Muscle of leg (tissue), 3 donors: ENCODE measurements at regions not wholly inside any gene's neighbourhood (a gene's known extent, or its start where the extent isn't known, plus 50 kb on each side); places are given as distances from the start of the nearest gene placed in this dataset.
A peak's percentile ranks its signal among the peaks of the same experiment; 100 is the strongest.

ENCODE experiments used
- DNase-seq: peaks from one replicate; pipeline ENCODE4 v3.0.0; 2013
- H3K27ac ChIP-seq: one replicate; pipeline ENCODE4 v1.5.1; 2013; ENCODE audit warnings: mild to moderate bottlenecking, low read length, control low read depth
- H3K27me3 ChIP-seq: one replicate; pipeline ENCODE4 v1.6.1; 2013; ENCODE audit warnings: low read length; ENCODE audit not compliant: control insufficient read depth, insufficient read depth
- H3K36me3 ChIP-seq: one replicate; pipeline ENCODE4 v1.6.1; 2013; ENCODE audit warnings: low read length; ENCODE audit not compliant: control insufficient read depth, insufficient read depth
- H3K4me1 ChIP-seq: one replicate; pipeline ENCODE4 v1.6.1; 2013; ENCODE audit warnings: low read length; ENCODE audit not compliant: control insufficient read depth, insufficient read depth
- H3K4me3 ChIP-seq: one replicate; pipeline ENCODE4 v1.5.1; 2013; ENCODE audit warnings: low read length, control low read depth
- H3K9me3 ChIP-seq: replicated peaks from 2 replicates; pipeline ENCODE4 v1.6.1; 2013; ENCODE audit warnings: low read depth, low read length; ENCODE audit not compliant: control insufficient read depth
- WGBS: methylation state at CpG from one replicate; pipeline ENCODE4 v1.1.5; 2013; ENCODE audit warnings: missing lambda C conversion rate; ENCODE audit not compliant: insufficient coverage; 5-methylcytosine and 5-hydroxymethylcytosine counted together

GRCh38 chr5:96582343-96582742 lies 79.8 kb upstream of the CAST start:
- no peaks in the 10 kb centered on the region for H3K4me1 ChIP-seq
- no peaks in the 10 kb centered on the region for H3K9me3 ChIP-seq
- DNase-seq, result peak; percentile 13
- no peak overlapping the region for H3K4me3 ChIP-seq
- WGBS, result 40% methylated on average over 2 of the region's 11 CpGs
- H3K27ac ChIP-seq, result no peak overlapping the region
- H3K36me3 ChIP-seq, result no peaks in the 10 kb centered on the region
- H3K27me3 ChIP-seq, result no peaks in the 10 kb centered on the region

GRCh38 chr5:96584712-96585111 lies 77.5 kb upstream of the CAST start:
- Histone ChIP-seq H3K36me3 (no peaks in the 10 kb centered on the region), H3K27me3 (no peaks in the 10 kb centered on the region), H3K9me3 (no peaks in the 10 kb centered on the region), H3K4me1 (no peaks in the 10 kb centered on the region), H3K4me3 (no peak overlapping the region), H3K27ac (no peak overlapping the region)
- WGBS, result 86% methylated on average over 5 of the region's 6 CpGs
- DNase-seq, result peak; percentile 7

- Histone ChIP-seq H3K36me3 (no peaks in the 10 kb centered on the region), H3K27ac (no peak overlapping the region)
- no CpG with 5 or more reads among the region's 1 CpG for WGBS
Measured at GRCh38 chr5:96588539-96588938, 73.6 kb upstream of the CAST start.

GRCh38 chr5:96590796-96591195 lies 71.4 kb upstream of the CAST start:
- no peak overlapping the region for H3K4me3 ChIP-seq
- H3K27ac ChIP-seq, result no peak overlapping the region
- H3K36me3 ChIP-seq, result no peaks in the 10 kb centered on the region
- H3K9me3 ChIP-seq, result no peaks in the 10 kb centered on the region
- H3K4me1 ChIP-seq, result no peaks in the 10 kb centered on the region
- H3K27me3 ChIP-seq, result no peaks in the 10 kb centered on the region
- 67% methylated on average over 1 of the region's 2 CpGs for WGBS
- no peak for DNase-seq

More at GRCh38 chr5:96588539-96588938, 73.6 kb upstream of the CAST start:
- Histone ChIP-seq H3K9me3 (no peaks in the 10 kb centered on the region), H3K27me3 (no peaks in the 10 kb centered on the region), H3K4me1 (no peaks in the 10 kb centered on the region), H3K4me3 (no peak overlapping the region)
- DNase-seq, result no peak

- 90% methylated on average over 4 of the region's 6 CpGs for WGBS
- Histone ChIP-seq H3K27me3 (no peaks in the 10 kb centered on the region), H3K36me3 (no peaks in the 10 kb centered on the region), H3K9me3 (no peaks in the 10 kb centered on the region), H3K4me1 (no peaks in the 10 kb centered on the region), H3K4me3 (no peak overlapping the region), H3K27ac (no peak overlapping the region)
- no peak for DNase-seq
Measured at GRCh38 chr5:96595300-96596090, 66.7 kb upstream of the CAST start.

- H3K27ac ChIP-seq, result no peak overlapping the region
- H3K36me3 ChIP-seq, result no peaks in the 10 kb centered on the region
- no peaks in the 10 kb centered on the region for H3K9me3 ChIP-seq
- no peak overlapping the region for H3K4me3 ChIP-seq
- no peaks in the 10 kb centered on the region for H3K4me1 ChIP-seq
- no peak for DNase-seq
- 60% methylated on average over 3 of the region's 4 CpGs for WGBS
- H3K27me3 ChIP-seq, result no peaks in the 10 kb centered on the region
Measured at GRCh38 chr5:96597438-96598020, 64.6 kb upstream of the CAST start.

- Histone ChIP-seq H3K4me3 (no peak overlapping the region), H3K27ac (no peak overlapping the region), H3K27me3 (no peaks in the 10 kb centered on the region), H3K36me3 (no peaks in the 10 kb centered on the region), H3K9me3 (no peaks in the 10 kb centered on the region), H3K4me1 (no peaks in the 10 kb centered on the region)
- WGBS, result no CpG with 5 or more reads among the region's 5 CpGs
- DNase-seq, result peak; percentile 8
Measured at GRCh38 chr5:96601200-96601599, 61.0 kb upstream of the CAST start.

- WGBS, result 0% methylated on average over 2 of the region's 4 CpGs
- Histone ChIP-seq H3K4me1 (no peaks in the 10 kb centered on the region), H3K27ac (no peak overlapping the region), H3K4me3 (no peak overlapping the region), H3K27me3 (no peaks in the 10 kb centered on the region), H3K36me3 (no peaks in the 10 kb centered on the region), H3K9me3 (no peaks in the 10 kb centered on the region)
- DNase-seq, result peak; percentile 64
Measured at GRCh38 chr5:96601715-96602244, 60.4 kb upstream of the CAST start.

GRCh38 chr5:96602776-96603175 lies 59.4 kb upstream of the CAST start:
- Histone ChIP-seq H3K27me3 (no peaks in the 10 kb centered on the region), H3K27ac (no peak overlapping the region), H3K4me3 (no peak overlapping the region), H3K4me1 (no peaks in the 10 kb centered on the region), H3K9me3 (no peaks in the 10 kb centered on the region), H3K36me3 (no peaks in the 10 kb centered on the region)
- DNase-seq, result no peak
- WGBS, result 100% methylated on average over 2 of the region's 4 CpGs

GRCh38 chr5:96605144-96605837 lies 56.9 kb upstream of the CAST start:
- H3K27ac ChIP-seq, result no peak overlapping the region
- no peaks in the 10 kb centered on the region for H3K4me1 ChIP-seq
- no CpG with 5 or more reads among the region's 1 CpG for WGBS
- H3K36me3 ChIP-seq, result no peaks in the 10 kb centered on the region
- H3K27me3 ChIP-seq, result no peaks in the 10 kb centered on the region
- no peak for DNase-seq
- no peaks in the 10 kb centered on the region for H3K9me3 ChIP-seq
- no peak overlapping the region for H3K4me3 ChIP-seq
